ENCODE measurements at regions not wholly inside any gene's neighbourhood (a gene's known extent, or its start where the extent isn't known, plus 50 kb on each side); places are given as distances from the start of the nearest gene placed in this dataset.

DNA sequence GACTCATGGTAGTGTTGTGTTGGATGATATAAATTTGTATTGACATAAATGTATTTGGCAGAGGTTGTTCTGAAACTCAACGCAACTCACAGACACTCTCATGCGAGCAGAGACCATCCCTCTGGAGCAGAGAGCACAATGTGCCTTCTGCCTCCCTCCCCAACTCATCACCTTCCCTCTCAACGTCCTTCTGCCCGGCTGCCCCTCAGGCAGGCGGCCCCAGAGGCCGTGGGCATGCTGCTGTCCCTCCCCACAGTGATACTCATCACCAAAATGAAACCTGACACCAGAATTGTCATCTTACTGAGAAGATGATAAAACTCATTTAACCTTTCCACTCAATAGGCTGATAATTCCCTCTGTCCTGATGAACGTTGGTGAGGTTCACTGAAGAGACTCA, 260.6 kb downstream of the ETS1 start:
- no peak for DNase-seq

DNA sequence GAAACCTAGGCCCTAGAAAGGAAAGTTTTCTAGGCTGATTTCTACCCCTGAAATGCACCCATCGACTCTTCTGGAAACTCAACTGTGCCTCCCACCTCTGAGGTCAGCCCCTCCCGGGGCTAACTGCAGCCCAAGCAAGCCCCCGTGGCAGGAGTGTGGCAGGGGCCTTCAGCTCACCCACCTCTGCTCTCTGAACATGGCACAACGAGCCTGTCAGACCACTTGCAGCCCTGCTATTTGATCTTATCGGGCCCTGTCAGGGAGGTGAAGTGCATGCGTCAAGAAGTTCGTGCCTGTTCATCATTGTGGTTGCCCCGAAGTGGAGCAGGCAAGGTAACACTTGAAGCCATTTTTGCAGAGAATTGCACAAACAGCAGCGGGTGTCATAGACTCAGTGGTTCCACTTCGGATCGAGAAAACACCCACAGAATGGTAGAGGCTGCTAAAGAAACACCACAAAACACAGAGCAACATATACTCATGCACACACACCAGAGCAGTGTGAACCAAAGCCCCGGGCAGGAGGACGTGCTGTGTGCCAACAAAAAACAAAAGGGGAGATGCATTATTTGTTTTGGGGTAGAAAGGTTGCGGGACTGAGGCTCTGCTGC, 262.7 kb downstream of the ETS1 start:
- DNase-seq = no peak

DNA sequence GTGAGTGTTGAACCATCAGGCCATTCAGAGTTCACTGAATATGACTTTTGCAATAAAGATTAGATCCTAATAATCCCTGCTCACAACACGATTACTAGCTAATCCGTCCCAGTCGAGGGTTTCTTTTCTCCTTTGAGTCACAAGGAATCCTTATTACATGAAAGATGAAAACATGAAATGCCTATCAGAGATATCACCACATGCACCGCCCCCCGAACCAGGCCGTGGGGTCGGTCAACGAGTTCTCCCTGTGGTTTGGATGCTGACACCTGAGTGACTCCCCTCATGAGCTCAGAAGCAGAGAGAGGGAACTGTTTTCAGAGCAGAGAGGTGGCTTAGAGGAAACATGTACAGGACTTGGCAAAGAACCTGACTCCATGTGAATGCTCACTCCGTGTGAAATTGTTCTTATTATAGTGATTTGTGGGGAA, 263.3 kb downstream of the ETS1 start:
- DNase-seq = no peak

- no peak for DNase-seq
These were observed 264.0 kb downstream of the ETS1 start for GRCh38 chr11:128323381-128323780.

DNA sequence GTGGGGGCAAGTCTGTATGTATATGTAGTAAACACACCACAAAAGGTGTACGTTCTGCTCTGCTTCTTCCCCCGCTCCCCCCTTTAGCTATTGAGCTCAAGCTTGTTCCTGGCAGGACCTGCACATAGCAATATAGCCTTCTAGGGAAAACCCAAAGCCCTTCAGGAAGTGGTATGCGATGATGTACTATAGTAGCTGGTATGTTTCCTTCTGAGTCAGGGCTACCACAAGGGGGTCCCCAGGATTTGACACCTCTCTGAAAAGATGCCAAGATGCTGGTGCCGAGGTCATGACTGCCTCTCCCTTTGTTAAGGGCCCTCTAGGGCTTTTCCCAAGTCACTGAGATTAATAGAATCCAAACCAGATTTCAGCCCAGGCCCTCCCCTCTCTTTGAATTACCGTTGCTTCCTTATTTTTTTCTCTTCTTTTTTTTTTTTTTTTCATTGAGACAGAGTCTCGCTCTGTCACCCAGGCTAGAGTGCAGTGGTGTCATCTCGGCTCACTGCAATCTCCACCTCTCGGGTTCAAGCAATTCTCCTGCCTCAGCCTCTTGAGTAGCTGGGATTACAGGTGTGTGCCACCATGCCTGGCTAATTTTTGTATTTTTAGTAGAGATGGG, 268.4 kb downstream of the ETS1 start:
- no peak for DNase-seq

DNA sequence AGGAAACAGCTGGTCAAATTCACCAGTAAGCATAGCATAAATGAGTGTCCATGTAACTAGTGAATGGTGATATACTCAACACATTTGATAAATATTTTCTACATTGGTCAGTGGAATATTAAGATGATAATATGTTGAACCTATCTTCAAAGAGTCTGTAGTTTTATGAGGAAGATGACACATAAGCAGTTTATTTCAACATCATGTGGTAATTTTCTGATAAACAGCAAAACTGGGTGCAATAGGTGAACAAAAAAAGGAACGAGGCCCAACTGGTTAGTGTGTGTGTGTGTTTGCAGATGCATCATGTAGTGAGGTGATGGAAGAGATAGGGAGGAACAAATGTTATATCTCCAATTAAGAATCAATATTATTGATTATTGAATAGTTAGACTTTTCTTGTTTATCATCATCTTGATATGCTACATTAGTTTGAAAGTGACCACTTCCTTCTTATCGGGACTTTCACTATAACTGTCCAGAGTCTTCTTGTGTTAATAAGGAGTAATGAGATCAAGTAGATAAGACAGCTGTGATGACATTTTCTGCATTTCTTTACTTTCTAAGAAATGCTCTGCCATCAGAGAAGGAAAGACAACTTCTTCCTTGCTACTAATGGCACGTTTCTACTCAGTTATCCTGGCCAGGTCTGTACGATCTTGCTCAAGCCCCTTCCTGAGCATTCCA, 270.7 kb downstream of the ETS1 start:
- DNase-seq = no peak

- no peak for DNase-seq
These were observed 271.4 kb downstream of the ETS1 start for GRCh38 chr11:128315933-128316332.

DNA sequence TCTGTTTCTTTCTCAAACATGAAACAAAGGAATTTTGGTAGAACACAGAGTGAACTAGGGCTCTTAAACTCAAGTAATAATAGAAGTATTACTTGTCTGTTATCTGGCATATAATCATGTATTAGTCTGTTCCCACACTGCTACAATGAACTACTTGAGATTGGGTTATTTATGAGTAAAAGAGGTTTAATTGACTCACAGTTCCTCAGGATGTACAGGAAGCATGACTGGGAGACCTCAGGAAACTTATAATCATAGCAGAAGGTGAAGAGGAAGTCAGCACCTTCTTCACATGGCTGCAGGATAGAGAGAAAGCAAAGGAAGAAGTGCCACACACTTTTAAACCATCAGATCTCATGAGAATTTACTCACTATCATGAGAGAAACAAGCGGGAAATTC, 273.4 kb downstream of the ETS1 start:
- no peak for DNase-seq

DNA sequence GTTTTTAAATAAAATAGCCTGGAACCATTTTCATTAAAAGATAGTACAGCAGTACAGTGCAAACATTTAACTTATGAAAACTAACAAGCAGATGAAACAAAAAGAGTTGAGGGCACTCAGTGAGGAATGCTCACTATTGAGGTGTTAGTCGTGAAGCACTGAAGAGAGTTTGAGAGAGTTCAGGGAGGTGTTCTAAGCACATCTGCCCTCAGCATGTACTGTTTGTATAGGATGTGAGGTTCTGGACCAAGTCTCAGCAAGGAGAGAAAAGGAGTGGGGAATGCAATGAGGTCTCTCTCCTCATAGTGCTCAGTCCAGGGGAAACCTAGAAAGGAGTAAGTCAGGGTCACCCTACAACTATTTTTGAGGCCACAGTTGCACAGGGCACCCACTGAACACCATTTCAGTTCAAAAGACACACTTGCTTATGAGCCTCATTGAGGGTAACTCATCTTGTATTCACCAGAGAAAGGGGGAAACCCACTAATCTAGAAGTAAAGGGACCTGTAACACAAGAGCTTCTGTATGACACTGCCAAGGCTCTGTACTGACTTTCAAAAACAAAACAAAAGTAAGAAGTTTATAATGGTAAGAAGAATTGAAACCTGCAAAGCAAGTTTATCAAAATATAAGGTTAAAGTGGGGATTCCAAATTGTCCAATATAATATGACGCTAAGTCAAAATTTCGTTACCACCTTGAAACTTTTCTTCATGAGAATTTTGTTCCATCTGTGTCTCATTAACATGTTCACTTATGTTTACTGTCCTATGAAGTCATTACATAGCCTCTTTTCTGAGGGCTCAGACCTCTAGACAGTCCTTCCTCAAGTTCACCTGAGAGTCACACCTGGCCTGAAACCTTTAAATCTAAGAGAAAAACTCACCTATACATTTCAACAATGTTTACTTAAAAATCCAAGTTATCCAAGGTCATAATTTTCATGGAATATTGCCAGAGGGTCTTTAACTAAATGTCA, 275.3 kb downstream of the ETS1 start:
- no peak for DNase-seq

GRCh38 chr11:128310676-128311445, 276.5 kb downstream of the ETS1 start:
- no peak for DNase-seq

DNA sequence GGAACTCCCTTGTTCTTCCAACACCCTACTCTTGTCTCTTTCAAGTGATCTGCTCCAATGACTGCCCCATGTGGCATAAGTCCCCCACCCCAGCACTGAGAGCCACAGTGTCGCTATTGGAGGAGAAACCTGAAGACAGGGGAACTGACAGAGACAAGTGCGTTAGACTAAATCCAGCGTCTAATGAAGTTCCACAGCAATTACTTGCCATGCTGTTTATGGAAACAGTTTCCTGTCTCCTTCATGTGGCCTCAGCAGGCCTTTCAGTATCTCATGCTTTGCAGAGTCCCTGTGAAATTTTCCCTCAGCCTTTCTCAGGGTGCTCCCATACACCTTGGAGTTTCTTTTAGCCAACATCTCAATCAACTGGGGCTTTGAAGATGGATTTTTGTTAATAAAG, 277.4 kb downstream of the ETS1 start:
- no peak for DNase-seq

DNA sequence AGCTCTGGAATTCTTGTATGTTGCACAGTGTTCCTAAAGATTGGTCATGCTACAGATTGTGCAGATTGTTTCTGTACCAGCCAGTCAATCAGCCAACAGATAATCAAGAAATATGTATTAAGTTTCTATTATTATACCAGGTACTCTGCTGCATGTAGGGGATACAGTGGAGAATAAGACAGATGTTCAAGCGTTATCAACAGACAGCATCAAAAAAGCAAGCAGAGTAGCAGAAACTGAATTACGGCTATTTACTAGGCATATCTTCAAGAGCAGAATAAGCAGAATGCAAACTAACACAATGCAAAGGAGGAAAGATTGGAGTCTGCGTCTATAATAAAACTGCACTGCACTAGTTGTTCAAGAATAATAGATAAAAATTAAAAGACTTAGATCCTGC, 278.6 kb downstream of the ETS1 start:
- no peak for DNase-seq

- no peak for DNase-seq
These were observed 281.8 kb downstream of the ETS1 start for GRCh38 chr11:128305588-128305987.

DNA sequence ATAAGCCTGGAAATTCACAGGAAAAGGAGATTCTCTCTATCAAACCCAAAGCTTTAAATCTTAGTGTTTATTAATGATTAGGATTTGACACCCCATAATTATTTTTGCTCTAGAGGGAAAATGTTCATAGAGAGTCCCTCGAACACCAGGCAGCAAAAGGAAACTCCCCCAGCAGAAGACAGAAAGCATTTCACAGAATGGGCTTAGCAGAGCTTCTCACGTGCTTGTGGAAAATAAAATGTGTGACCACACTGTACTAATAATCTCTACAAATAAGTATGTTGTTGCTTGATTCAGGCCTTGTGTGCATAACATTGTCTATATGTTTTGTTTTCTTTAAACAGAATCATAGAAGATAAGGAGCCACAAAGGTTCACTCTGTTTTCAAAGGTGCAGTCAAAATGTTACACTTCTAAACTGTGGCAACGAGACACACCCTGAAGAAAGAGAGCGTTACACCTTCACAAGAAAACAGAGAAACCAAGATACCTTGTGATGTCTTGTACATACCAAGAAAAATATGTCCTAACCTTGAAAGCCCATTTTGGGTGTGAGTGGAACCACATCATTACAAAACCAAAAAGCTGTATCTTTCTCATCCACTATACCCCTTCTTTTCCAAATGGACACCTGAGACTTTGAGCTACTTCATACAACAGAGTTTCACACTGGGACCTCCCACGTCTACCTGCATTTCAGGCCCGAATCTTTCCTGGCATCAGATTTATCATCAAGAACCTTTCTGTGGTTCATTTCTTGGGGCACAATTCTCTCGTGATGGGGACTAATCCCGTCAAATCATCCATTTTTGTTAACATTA, 282.5 kb downstream of the ETS1 start:
- DNase-seq = no peak

DNA sequence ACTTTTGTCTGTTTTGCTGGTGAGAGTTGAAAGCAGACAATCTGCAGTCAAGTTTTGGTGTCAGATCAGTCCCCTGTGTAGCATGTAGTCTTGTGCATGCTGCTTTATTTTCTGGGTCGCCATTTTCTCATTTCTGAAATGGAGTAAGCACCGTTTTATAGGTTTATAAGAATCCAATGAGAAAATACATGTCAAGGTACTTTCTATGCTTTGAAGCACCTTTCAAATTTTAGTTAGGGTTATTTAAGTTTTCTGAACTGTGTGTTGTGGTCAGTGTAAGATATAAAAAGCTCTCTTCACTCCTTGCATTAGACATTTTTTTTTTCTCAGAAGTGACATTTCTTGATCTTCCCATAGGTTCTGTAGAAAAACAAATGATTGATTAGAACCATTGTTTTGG, 283.2 kb downstream of the ETS1 start:
- DNase-seq = no peak

DNA sequence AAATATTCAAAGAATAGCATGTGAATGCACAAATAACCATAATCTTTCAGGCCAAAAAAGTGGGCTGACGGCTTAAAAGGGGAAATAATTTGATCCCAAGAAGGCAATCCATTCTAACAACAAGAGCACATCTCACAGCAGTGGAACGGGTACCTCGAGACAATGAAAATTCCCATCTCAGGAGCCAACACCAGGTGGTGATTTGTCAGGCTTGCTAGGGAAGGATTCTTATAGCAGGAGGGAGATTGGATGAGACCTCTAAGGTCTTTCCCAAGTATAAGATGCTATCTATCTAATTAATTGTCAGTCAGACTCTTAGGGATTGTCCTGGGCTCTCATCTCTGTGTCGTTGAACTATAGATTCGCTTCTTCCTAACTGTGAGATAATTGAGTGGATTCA, 284.0 kb downstream of the ETS1 start:
- DNase-seq = no peak

- no peak for DNase-seq
These were observed 284.8 kb downstream of the ETS1 start for GRCh38 chr11:128302425-128303186.

GRCh38 chr11:128301756-128302155, 285.6 kb downstream of the ETS1 start:
- DNase-seq = no peak

DNA sequence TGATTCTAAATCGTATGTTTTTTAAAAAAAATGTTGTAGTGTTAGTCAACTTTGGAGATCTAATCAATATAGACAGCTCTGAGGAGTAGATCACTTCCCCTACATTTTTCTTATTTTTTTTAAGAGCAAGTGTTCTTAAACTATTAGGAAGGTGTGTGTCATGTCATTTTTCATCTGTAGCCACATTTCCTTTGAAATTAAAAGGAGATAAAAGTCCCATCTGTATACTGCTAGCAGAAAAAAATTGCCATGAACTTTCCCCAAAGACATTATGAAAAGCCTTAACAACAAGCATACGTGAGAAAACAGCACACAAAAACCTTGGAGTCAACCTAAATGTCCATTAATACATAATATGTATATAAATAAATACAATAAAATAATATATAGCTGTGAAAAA, 286.6 kb downstream of the ETS1 start:
- DNase-seq = no peak

DNA sequence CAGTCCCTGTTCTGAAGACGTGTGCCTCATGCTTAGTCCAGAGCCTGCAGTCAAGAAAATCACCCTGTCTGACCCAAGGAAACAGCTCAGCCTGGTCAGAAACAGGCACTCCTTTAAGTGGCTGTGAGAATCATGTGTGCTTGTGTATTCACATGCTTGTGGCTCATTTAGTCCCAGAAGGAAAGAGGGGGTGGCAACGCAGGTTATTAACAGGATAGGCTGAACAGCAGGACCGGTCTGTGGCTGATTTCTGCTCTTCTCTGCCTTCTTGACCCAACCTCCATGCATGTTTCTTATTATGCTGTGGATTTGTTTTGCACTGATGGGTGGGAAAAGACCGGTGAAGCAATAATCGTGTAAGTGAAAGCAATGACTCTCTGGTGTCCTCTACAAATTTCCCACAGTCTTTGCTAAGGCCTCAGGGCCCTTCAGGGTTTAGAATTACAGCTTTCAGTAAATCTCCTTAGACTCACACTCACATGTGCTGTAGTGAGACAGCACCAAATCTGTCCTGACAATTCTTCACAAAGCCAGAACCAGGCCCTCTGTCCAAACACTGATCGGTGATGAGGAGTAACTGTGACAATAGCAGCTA, 288.1 kb downstream of the ETS1 start:
- no peak for DNase-seq
